NCI-H2196 treated with DMSO at 0.1 percent for 48 hours (cell line): ENCODE measurements at regions not wholly inside any gene's neighbourhood (a gene's known extent, or its start where the extent isn't known, plus 50 kb on each side); places are given as distances from the start of the nearest gene placed in this dataset.
A peak's percentile ranks its signal among the peaks of the same experiment; 100 is the strongest.
"Not testable (repeated sequence)": the region's sequence is repeated elsewhere in the genome, so short reads cannot be mapped to it uniquely, and the experiment has no call there.

ENCODE experiments used
- DNase-seq: peaks from one replicate; lab custom pipeline; 2025; ENCODE audit not compliant: unreplicated experiment; lab: John Stamatoyannopoulos, UW

DNA sequence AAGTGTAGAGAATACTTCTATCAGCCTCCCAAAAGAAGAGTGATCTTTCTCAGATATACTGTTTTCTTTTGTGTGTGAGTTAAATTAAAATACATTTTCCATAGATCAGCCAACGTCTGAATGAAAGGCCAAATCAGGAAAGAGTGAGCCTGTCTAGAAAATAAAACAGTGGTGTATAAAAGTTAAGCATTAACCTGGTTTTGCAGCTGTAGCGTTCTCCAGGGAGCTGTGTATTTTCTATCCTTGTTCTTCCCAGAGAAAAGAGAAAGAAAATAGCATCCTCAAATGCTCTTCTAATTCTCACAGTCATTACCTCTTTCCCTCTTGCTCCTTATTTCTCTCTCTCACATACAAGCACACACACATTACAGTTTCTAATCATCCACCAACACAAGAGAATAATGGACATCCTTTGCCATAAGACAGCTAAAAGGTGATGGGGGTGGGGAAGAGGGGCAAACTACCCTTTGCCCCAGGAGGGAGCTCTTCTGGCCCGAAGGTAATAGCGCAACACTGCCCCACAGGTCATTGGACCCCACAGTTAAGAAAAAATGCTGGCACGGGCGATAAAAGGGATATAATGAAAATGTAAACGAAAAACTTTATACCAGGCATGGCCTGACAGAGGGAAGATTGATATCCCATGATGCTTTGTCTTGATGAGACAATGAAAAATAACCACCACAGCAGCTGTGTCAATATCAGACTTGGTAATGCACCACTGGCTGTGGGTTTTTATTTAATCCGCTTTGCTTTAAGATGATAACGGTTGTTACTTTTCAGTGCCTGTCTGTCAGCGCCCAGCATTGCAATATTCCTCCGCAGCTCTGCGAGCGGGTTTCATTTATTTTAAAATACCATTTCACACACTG lies 150.3 kb downstream of the NUF2 start:
- DNase-seq, result peak; percentile 67

DNA sequence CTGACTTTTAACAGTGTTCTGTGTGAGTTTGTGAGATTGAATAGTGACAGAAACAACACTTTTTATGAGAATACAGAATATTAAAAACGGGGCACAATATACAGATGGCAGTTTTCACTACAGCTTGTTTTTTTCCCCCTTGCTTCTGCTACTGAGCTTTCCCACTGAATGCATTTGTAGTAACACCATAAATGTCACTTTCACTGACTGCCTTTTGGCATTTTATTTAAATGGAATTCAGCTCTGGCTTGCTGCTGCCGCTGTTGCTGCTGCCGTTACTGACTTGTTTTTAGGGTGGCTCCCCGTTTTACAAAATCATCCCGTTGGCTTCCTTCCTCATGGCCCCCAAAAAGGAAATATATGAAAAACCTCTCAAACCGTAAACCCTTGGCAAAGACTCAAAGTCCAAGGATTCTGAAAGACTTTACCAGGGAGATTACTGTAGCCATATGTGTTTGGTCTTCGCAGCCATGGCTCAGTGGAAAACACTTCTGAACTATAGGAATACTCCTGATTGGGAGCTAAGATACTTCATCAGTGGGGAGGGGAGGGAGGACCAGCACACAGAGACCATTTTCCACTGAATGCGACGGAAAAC lies 151.0 kb downstream of the NUF2 start:
- no peak for DNase-seq

DNA sequence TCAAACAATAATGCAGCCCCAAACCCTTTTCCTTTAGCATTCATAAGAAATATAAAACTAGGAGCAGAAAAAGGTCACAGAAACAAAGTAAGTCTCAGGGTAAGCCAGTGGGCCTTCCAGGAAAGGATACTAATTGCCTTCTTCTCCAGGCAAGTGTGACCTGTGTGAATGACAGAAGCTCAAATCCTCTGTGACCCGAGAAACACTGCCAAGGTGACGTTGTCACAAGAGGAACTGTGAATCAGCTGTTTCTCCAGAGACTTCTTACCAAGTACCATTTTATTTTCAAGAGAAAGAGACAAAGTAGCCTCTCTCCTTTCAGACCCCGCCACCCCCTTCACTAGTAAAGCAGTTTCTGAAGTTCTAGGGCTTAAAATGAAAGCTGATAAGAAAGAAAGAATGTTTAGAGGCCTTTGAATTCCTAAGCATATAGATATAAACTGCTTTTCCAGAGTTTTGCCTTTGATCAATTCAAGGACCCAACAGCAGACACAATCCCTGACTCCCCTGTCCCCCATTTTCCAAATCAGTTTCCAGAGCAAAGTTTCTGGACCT lies 155.6 kb downstream of the NUF2 start:
- DNase-seq, result no peak

DNA sequence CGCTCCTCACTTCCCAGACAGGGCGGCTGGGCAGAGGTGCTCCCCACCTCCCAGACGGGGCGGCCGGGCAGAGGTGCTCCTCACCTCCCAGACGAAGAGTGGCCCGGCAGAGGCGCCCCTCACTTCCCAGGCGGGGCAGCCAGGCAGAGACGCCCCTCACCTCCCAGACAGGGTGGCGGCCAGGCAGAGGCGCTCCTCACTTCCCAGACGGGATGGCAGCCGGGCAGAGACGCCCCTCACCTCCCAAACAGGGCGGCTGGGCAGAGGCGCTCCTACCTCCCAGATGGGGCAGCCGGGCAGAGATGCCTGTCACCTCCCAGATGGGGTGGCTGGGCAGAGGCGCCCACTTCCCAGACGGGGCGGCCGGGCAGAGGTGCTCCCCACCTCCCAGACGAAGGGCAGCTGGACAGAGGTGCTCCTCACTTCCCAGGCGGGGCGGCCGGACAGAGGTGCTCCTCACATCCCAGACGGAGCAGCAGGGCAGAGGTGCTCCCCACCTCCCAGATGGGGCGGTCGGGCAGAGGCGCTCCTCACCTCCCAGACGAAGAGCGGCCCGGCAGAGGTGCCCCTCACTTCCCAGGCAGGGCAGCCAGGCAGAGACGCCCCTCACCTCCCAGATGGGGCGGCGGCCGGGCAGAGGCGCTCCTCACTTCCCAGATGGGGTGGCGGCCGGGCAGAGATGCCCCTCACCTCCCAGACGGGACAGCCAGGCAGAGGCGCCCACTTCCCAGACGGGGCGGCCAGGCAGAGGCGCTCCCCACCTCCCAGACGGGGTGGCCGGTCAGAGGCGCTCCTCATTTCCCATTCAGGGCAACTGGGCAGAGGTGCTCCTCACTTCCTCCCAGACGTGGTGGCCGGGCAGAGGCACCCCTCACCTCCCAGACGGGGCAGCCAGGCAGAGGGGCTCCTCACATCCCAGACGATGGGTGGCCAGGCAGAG lies 176.9 kb downstream of the NUF2 start:
- DNase-seq, result not testable (repeated sequence)

DNA sequence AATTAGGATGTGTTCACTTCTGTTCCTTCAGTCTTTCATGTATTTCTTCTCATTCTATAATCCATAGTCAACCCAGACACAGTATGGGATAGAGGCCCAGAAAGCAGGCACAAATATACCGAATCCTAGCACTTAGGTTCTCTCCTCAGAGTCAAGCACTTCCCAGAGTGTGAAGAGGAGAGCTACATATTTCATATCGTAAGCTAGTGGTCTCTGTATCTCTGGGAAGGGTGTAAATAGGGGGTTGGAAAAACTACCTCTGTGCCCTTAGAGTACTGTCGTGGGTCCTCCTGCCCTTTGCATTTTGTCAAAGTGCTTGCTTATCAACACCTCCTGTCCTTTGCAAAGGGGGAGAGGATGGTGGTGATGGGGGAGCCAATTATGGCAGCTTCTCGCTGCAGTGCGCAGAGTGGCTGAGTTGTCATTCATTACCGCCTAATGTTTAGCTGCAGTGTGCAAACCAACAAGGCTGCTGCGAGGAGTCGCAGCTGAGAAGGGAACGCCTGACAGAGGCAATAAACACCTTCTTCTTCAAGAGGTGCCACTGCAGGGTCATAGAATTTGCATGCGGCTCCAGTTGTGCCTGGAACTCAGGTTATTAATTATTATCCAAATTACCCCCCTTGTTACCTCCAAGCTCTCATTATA lies 182.7 kb downstream of the NUF2 start:
- no peak for DNase-seq

DNA sequence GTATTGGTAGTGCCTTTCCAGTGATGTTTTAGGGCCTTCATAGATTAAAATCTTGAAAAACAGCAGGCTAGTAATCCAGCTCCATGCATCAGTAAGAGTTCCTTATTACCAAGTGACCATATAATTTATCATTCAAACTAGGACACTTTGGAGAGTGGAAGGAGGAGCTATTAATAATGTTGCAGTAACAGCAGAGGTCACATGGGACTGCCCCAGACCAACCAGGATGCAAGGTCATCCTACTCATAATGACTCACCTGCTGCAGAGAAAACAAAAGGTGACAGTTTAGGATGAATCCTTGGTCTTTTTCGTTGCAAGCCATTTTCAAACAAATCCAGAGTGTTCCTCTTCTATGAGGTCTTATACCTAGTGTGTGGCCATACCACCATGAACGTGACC lies 187.4 kb downstream of the NUF2 start:
- no peak for DNase-seq

DNA sequence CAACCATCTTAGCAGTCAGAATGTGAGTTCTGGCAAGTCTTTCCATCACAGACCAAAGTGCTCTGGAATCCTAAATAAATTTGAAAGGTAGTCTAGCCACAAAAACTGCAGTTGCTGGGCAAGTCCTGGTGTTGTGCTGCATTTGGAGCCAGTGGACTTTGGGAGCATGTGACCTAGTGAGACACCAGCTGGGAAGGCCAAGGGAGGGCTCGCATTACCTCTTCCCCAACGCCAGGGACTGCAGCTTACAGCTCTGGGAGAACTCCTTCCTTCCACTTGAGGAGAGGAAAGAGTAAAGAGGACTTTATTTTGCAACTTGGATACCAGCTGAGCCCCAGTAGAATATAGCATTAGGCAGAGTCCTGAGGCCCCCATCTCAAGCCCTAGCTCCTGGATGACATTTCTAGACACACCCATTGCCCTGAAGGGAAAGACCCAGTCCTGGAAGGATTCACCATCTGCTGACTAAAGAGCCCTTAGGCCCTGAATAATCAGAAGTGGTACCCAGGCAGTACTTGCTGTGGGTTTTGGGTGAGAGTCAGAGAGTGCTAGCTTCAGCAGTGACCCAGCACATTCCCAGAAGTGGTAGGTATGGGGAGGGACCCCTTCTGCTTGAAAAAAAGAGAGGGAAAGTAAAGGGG lies 190.7 kb downstream of the NUF2 start:
- no peak for DNase-seq

DNA sequence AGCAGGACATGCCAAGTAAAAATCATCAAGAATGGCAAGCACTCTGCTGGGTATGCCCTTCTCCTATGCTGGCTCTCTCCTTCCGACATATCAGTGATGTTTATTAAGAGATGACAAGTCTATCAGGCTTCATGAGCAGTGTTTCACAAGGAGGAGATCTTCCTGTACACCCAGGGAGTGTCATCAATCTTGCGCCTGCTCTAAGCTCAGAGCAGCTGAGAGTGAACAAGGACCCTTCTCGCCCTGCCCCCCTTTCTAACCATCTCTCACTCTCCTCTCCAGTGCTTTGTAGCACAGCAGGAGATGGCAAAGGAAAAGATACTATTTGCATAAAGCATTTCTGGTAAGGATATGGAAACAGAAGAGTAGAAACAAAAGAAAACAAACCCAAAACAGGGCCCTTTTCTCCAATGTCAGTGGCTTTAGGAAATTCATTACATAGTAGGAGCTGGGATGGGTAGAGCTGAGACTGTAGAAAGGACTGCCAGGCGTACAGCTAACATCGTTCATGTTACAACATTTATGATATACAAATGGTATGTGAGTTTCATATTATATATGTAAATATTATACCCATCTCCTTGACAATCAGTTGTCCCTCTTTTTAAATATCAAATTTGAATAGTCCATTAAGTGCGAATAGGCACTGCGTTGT lies 201.7 kb downstream of the NUF2 start:
- DNase-seq, result no peak

DNA sequence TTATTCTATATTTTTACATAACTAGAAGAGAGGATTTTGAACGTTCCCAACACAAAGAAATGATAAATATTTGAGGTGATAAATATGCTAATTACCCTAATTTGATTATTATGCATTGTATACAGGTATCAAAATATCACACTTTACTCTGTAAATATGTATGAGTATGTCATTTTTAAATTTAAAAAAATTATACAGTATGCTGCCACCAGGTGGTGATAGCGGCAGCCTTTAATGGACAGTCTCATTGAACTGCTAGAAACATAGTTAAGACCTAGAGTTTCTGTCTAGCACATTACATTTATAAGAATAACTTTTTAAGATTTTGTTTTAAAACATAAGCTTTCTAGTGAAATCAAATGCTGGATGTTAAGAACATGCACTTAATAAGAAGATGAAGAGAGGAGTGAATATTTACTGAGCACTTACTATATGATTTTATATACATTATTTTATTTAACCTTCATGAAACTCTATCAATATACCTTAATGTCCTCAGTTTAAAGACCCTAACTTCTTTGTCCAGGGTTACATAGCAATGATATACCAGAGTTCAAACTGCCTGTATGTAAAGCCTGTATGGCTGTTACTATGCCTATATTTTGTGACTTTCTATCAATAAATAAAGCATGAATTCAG lies 207.1 kb downstream of the NUF2 start:
- DNase-seq, result no peak

DNA sequence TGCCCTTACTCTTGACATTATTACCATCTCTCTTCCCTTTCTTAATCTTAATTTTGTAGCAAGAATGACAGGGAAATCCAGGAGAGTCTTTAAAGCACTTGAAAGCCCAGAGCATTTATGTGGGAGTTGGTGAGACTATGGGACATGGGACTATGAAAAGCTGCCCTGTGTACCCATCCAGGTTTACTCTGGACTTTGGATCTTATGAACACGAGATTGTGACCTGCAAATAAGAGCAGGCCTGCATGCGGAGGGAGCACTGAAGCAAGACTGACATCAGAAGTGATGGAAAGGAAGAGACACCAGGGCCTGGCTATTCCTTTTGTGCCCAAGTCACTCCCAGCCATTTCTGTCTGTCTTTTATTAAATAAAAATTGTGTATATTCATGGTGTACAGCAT lies 209.6 kb downstream of the NUF2 start:
- DNase-seq, result no peak

DNA sequence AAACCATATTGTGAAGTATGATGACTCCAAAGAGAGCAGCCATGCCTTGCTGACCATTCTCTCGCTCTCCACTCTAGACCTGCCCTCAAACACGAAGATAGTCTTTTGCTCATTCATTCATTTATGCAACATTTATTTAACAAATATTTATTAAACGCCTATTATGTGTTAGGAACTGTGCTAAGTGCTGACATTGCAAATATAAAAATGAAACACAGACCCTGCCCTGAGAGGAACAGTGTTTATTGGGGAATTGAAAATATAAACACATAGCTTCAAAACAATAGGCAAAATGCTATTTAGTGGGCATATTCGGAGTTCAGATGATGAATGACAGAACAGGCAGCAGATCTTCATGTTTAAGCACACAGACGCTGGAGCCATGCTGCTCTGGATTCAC lies 213.6 kb downstream of the NUF2 start:
- DNase-seq, result no peak

DNA sequence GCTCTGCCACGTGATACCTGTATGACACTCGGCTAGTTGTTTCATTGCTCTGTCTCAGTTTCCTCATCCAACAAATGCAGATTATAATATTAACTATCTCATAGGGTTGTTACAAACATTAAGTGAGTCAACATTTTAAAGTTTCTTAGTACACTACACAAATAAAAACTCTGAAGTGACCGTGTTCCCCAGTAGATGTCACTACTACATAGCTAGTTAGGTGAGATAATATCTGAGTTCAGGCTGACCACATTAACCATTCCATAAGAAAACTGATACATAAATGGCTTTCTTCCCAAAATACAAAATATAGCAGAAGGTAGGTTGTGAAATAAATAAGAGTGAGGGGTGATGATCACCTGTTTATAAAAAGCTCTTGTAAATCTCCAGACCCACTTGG lies 214.1 kb downstream of the NUF2 start:
- DNase-seq, result peak; percentile 7

DNA sequence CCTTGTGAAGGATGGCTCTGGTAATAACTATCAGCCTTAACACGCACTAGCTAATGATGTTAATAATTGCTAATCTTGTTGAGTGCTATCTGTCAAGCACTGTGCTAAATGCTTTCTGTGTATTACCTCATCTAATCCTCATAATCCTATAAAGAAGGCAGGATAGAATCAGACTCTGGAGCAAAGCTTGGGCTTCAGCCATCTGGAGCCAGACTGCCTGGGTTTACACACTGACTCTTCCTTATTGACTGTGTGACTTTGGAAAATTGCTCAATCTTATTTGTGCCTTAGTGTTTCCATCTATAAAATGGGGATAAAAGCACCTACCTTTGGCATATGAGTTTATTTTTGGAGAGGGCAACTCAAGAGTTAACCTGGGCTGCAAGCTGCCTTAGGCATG lies 216.1 kb downstream of the NUF2 start:
- DNase-seq, result no peak

DNA sequence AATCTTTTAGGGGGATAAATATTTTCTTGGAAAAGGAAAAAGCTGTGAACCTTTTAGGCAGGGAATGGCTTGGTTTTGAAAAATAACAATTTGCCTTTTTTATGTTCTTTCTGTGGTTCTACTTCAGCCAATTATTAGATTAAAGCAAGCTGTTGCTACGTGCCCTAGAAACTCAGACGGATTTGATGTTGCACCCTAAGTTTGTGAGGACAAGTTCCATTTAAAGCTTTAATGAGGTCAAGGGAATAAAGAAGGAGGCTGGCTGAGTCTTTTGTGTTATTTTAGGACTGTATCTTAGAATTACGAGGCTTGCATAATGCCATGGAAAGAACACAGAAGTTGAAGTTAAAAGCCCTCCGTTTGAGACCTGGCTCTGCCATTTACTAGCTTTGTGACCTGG lies 216.9 kb downstream of the NUF2 start:
- no peak for DNase-seq

DNA sequence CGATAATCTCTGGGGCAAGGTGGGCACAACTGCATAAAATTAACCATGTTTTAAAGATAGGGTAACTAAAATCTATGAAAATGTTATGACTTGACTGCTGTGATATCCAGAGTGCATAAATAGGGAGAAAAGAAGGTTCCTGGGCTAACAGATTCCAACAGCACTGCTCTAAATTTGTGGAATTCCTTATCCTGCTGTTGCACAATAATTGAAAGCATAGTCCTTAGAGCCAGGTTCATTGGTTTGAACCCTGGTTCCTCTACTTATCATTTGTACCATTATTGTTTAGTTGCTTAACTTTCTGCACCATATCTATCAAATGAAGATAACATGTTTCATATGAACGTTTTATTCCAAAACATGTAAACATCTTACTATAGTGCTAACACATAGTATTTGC lies 219.0 kb downstream of the NUF2 start:
- no peak for DNase-seq

DNA sequence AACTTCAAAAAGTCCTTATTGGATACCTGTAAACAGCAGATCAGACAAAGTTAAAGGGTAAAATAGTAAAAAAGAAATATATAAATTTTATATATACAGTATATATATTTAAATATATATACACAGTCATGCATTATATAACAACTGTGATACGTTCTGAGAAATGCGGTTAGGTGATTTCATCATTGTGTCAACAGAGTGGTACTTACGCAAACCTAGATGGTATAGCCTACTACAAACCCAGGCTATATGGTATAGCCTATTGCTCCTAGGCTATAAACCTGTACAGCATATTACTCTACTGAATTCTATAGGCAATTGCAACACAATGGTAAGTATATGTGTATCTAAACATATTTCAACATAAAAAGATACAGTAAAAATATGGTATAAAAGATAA lies 222.7 kb downstream of the NUF2 start:
- DNase-seq, result no peak

DNA sequence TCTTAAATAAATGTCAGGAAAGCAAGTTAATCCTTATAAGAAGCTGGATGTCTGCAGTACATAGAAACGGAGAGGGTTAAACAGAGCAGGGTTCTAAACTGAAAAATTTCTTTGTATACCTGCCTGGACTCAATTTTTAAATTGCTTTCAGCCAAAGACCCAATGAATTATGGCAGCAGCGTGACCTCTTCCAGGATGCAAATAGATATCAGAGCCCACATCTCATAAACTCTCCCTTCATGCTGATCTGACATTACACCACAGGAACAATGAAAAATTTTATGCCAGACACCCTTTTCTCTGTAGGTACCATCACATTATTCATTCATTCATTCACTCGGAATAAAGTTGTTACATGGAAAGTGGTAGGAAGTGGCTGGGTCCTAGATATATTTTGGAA lies 236.4 kb downstream of the NUF2 start:
- no peak for DNase-seq

DNA sequence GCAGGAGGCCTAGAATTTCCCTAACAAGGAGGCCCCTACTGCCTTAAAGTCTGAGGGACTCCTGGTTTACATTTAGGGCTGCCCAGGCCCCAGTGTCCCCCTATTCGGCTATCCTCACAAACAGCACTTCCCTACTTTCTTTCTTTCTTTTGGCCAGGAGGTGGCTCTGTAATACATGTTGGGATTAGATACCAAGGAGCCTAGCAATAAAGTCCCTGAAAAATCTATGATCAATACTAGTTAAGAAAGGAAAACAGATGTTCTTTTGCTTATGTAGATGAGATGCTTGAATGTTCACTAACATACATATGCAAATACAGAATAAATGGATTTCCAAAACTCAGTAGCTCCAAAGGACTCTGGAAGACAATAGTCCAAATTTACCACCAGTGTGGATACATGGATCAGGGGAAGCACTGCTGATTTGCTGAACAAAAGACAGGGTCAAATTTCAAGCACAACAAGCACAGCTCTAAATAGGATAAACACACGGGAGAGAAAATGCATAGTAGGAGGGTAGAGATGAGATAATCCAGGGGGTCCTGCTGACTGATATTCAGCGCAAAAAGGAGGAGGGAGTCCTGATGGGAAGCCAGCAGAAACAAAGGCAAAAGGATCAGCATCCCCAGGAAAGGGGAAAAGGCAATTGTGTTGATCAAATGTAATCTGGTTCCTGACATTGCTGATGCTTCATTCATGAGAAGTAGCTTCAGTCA lies 240.0 kb downstream of the NUF2 start:
- DNase-seq, result no peak

DNA sequence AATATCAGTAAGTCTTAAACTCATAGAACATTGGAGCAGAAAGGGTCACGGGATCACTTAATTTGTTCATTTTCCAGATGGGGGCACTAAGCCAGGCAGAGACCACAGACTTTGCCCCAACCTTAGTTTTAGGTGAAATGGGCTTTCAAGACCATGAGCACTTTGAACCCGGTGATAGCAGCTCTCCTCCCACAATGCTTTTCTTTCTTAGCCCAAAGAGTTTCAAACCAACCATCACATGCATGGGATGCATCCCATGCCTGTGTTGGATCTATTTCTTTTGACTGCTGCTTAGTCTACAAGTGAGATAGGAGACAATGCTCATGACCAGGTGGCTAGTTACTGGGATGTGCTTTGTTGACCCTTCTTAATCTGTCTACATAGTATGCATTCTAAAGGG lies 240.6 kb downstream of the NUF2 start:
- DNase-seq, result no peak
